ENCODE measurements at regions not wholly inside any gene's neighbourhood (a gene's known extent, or its start where the extent isn't known, plus 50 kb on each side); places are given as distances from the start of the nearest gene placed in this dataset.
"Not testable (repeated sequence)": the region's sequence is repeated elsewhere in the genome, so short reads cannot be mapped to it uniquely, and the experiment has no call there.

GRCh38 chr1:146487555-146487954 lies 258.7 kb upstream of the NOTCH2NLA start:
- DNase-seq, result not testable (repeated sequence)

DNA sequence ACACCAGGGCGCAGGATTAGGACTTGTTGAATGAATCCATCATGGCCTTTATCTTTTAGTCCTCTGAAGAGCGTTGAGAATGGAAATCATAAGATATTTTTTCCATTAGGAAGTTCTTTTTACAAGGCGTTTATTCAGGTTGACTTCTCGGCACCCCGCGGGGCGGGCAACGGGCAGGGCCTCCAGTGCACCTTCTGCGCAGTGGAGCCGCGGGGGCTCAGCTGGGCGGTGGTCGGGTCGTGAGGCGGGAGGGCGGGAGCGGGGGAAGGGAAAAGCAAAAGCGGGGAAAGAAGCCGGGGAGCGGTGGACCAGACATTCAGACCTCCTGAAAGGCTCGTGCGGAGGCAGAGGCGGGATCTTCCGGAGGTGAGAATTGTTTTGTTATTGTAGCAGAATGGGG lies 258.3 kb upstream of the NOTCH2NLA start:
- DNase-seq, result not testable (repeated sequence)

- DNase-seq, result not testable (repeated sequence)
Observed at GRCh38 chr1:146486300-146487014, 257.6 kb upstream of the NOTCH2NLA start.

DNA sequence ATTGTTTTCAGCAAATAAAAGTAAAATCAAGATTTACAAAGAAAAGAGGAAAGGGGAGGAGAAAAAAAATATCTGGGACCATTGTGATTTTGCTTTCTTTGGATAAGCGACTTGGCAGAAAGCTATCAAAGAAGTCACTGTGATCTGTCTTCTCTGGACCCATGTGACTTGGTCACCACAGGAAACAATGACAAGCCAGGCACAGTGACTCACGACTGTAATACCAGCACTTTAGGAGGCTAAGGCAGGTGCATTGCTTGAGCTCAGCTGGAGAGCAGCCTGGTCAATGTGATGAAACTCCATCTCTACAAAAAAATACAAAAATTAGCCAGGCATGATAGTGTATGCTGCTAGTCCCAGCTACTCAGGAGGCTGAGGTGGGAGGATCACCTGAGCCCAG lies 255.4 kb upstream of the NOTCH2NLA start:
- not testable (repeated sequence) for DNase-seq

DNA sequence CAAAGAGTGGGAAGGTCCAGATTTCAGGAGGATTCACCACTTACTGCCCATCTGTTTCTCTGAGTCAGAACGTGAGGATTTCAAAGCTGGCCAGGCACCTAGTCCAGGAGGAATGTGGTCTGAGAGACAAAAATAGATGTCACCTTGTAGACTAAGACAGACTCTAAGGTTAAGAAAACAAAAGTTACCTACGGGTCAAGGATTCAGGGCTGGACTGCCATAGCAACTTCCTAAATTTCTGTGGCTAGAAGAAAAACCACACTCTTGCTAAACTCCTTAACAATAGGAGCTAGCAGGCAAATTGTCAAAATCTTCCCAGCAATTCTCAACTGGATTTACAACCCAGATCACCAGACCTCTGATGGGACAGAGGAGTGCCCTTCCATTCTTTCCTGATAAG lies 250.4 kb upstream of the NOTCH2NLA start:
- not testable (repeated sequence) for DNase-seq

- not testable (repeated sequence) for DNase-seq
Observed at GRCh38 chr1:146478125-146478720, 249.4 kb upstream of the NOTCH2NLA start.

DNA sequence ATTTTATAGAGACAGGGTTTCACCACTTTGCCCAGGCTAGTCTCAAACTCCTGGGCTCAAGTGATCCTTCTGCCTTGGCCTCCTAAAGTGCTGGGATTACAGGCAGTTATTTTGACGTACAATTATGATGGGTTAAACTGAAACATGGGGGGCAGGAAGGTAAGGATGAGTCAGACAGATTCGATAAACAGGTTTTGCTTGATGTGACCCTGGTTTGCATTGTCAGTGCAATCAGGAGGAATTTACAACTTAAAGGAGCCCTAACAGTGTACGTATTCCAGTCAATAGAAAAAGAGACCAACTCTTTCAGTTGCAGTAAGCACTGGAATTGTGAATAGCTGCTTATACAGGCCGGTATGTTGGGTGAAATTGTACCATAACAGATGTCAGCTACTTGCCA lies 246.3 kb upstream of the NOTCH2NLA start:
- DNase-seq, result not testable (repeated sequence)

DNA sequence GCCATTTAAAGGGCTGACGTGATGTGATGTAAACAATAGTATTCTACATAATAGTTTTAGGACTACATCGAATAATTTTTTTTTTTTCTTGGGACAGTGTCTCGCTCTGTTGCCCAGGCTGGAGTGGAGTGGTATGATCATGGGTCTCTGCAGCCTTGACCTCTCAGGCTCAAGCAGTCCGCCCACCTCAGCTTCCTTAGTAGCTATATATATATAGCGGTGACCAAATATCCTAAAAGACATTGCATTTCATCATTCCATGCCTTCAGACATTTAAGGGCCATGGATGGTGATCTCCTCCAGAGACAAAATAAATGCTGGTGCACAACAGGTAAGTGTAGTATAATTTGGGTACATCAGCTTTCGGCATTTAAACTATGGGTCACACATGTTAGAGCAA lies 245.4 kb upstream of the NOTCH2NLA start:
- DNase-seq, result not testable (repeated sequence)

DNA sequence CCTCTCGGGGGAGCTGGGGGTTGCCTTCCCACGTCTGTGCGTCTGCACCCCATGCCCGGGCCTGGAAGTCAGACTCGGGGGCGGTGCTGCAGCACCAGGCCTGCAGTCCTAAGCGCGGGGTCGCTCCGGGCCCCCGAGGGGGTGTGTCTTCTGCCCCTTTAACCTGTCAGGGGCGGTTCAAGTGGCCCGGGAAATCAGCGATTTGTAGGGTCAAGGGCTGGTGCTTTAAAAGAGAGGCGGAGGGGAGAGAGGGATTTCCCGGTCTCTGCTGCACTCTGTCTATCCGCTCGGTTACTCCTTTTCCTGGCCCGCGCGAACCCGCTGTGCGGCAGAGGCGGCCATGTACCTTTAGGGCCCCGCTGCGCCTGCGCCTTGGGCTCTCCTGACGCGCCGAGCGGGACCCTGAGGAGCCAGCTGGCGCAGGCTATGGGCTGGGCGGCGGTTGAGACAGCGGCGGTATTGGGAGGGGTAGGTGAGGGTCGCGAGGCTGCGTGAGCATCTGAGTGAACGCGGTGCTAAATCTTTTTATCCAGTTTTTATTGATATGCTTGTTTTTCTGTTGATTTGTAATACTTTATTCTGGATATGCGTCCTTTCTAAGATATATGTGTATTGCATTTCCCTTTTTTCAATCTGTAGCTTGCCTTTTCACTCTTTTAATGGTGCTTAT lies 243.5 kb upstream of the NOTCH2NLA start:
- peak; percentile 63 for DNase-seq

DNA sequence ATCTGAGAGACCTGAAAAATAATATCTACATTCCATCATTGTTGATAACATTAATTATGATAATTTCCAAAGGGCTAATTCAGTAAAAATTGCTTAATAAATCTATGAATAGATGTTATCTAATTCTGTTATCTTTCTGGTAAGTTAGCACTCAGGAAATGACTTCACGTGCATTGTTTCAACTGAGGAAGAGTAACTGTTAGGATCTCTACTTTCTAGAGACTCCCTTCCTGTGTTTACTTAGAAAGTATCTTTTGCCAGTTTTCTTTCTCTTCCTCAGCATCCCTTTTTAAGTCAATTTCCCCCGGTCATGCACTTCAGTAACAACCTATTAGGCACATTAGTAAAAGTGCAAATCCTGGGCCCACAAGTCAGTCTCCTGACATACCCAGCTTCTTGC lies 231.1 kb upstream of the NOTCH2NLA start:
- not testable (repeated sequence) for DNase-seq

DNA sequence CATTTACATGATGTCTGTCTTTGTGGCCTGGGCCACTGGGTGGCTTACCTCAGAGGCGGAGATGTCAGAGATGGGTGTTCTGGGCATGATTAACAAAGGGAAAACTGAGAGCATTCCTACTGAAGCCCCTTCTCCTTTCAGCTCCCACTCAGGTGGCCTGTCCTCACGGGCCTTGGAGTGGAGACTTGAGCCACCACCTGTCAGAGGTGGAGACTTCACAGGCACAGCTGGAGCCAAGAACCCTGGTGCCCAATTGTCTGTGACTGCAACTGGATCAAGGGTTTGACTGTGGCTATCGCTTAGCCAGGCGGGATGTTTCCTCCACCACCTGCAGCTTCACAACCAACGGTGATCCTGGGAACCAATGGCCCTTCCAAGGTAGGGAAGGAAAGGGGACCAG lies 230.5 kb upstream of the NOTCH2NLA start:
- not testable (repeated sequence) for DNase-seq

GRCh38 chr1:146448877-146449246 lies 220.0 kb upstream of the NOTCH2NLA start:
- DNase-seq, result not testable (repeated sequence)

- peak; percentile 52 for DNase-seq
Observed at GRCh38 chr1:146448212-146448876, 219.5 kb upstream of the NOTCH2NLA start.

- DNase-seq, result peak; percentile 9
Observed at GRCh38 chr1:146443871-146444222, 215.0 kb upstream of the NOTCH2NLA start.

- DNase-seq, result peak; percentile 15
Observed at GRCh38 chr1:146443088-146443870, 214.5 kb upstream of the NOTCH2NLA start.

GRCh38 chr1:146438543-146438942 lies 209.7 kb upstream of the NOTCH2NLA start:
- DNase-seq, result not testable (repeated sequence)

DNA sequence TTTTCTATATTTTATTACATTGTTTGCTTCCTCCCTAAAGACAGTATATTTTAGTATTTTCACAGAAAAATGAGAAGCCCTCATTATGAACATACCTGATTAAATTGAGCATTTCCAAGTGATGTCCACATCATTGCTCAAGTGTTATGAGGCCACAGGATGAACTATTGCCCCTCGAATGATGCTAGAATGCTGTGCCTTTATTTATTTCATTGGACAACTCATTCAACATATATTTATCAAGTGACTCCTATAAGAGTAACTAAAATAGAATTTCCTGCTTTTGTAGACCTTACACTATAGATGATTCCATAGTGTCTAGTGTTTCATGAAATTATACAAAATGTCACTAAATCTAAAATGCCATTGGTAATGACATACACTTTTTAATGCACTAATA lies 187.8 kb upstream of the NOTCH2NLA start:
- not testable (repeated sequence) for DNase-seq

DNA sequence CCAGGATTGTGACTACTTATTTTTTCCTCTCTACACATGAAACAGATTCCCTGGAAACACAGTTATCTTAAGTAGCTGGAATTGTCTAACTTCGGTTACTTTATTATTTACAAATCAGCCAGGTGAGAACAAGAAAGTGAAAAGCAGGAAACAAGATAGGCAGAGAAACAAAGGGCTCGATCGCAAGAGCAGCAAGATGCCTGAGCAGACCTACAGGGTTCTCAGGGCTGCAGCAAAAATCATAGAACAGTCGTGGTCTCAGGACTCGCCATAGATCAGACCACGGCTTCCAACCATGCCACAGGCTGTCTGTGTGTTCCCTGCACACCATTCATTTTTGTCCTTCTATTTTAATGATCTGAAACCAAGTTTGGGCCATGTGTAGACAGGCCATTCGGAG lies 186.2 kb upstream of the NOTCH2NLA start:
- DNase-seq, result not testable (repeated sequence)

- not testable (repeated sequence) for DNase-seq
Observed at GRCh38 chr1:146413911-146414310, 185.1 kb upstream of the NOTCH2NLA start.

DNA sequence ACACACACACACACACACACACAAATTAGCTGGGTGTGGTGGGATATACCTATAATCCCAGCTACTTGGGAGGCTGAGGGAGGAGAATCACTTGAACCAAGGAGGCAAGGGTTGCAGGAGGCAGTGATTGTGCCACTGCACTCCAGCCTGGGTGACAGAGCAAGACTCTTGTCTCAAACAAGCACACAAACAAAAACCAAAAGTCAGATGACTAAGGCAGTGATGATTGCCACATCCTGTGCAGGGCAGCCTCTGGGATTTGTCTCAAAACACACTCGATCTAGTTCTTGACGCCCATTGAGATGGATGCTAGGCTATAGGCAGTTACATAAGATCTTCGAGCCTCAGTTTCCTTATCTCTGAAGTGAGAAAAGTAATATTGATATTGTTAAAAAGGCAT lies 183.1 kb upstream of the NOTCH2NLA start:
- not testable (repeated sequence) for DNase-seq

DNA sequence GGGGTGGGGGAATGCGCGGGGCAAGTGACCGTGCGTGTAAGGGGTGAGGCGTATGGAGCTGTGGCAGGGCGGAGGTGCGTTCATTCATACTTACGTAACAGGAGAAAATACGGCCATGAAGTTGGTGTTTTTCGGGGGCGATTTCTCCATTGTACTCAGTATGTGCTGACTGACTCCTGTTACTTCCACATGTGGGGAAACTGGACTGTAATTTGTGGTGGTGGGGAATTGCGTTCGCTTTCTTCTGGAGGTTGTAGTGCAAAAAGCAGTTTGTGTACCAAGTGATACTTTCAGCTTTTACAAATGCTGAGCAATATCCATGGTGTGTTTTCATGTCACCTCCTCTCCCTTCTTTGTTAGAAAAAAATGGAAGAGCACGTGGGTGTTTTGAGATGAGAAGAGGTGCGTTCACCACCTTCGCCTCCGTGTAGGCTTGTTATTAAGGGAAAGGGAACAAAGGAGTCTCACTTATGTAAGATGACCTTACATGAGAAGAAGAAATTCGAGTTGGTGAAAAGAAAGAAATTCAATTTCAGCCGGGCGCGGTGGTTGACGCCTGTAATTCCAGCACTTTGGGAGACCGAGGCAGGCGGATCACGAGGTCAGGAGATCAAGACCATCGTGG lies 181.1 kb upstream of the NOTCH2NLA start:
- DNase-seq, result not testable (repeated sequence)
